WTC11 (cell line): ENCODE measurements at regions not wholly inside any gene's neighbourhood (a gene's known extent, or its start where the extent isn't known, plus 50 kb on each side); places are given as distances from the start of the nearest gene placed in this dataset.

Source experiments
- ATAC-seq: fragments of 200-7000 bp; cut with Tn5 transposase; 2 replicates; pipeline ENCODE4 v1.10.0; 2021; ENCODE audit warnings: mild to moderate bottlenecking, moderate library complexity
- CTCF ChIA-PET: fragments of 300-600 bp; sonication (Branson Sonifier 250); formaldehyde crosslinking; loops from one replicate; lab custom pipeline; 2021; ENCODE audit warnings: antibody characterized with exemption; lab: Charles Lee
- POLR2A ChIA-PET: fragments of 350-600 bp; sonication (Branson Sonifier 250); formaldehyde crosslinking; loops from one replicate; lab custom pipeline; 2021; ENCODE audit warnings: antibody characterized with exemption; lab: Charles Lee
- DNase-seq: peaks from one replicate; pipeline ENCODE4 v3.0.0; 2021; ENCODE audit warnings: low spot score
- H3K27ac Mint-ChIP-seq: 2 replicates; pipeline ENCODE4 v1.8.0; 2021; ENCODE audit warnings: mixed read lengths
- H3K27me3 Mint-ChIP-seq: 2 replicates; pipeline ENCODE4 v1.8.0; 2021; ENCODE audit warnings: low read depth, mild to moderate bottlenecking, moderate library complexity, mixed read lengths
- H3K36me3 Mint-ChIP-seq: 2 replicates; pipeline ENCODE4 v1.8.0; 2021; ENCODE audit warnings: mixed read lengths
- H3K4me1 Mint-ChIP-seq: 2 replicates; pipeline ENCODE4 v1.8.0; 2022; ENCODE audit warnings: mixed read lengths
- H3K4me3 Mint-ChIP-seq: 2 replicates; pipeline ENCODE4 v1.8.0; 2021; ENCODE audit warnings: mild to moderate bottlenecking, moderate library complexity, mixed read lengths
- H3K9me3 Mint-ChIP-seq: 2 replicates; pipeline ENCODE4 v1.8.0; 2021; ENCODE audit warnings: mixed read lengths
- AR ChIP-seq: fragments of 250-450 bp; sonication (Bioruptor Pico); IDR thresholded peaks from 2 replicates; pipeline ENCODE4 v1.9.0; 2021; ENCODE audit warnings: mild to moderate bottlenecking
- ARID4B ChIP-seq: sonication (generic); formaldehyde crosslinking; IDR thresholded peaks from 2 replicates; pipeline ENCODE4 v1.8.0; 2023; ENCODE audit warnings: missing genetic modification reagents, mild to moderate bottlenecking, borderline replicate concordance
- IRF1 ChIP-seq: sonication (generic); formaldehyde crosslinking; IDR thresholded peaks from 2 replicates; pipeline ENCODE4 v1.8.0; 2023; ENCODE audit warnings: missing genetic modification reagents
- KAT7 ChIP-seq: sonication (generic); formaldehyde crosslinking; IDR thresholded peaks from 2 replicates; pipeline ENCODE4 v1.8.1; 2023; ENCODE audit warnings: missing genetic modification reagents, mild to moderate bottlenecking, borderline replicate concordance
- OVOL2 ChIP-seq: fragments of 250-450 bp; sonication (Bioruptor Pico); IDR thresholded peaks from 2 replicates; pipeline ENCODE4 v1.9.0; 2021; ENCODE audit warnings: mild to moderate bottlenecking, borderline replicate concordance
- PRRX2 ChIP-seq: fragments of 250-450 bp; sonication (Bioruptor Pico); IDR thresholded peaks from 2 replicates; pipeline ENCODE4 v1.8.0; 2021; ENCODE audit warnings: mild to moderate bottlenecking
- STAT6 ChIP-seq: sonication (generic); formaldehyde crosslinking; conservative IDR thresholded peaks from 2 replicates; pipeline ENCODE4 v1.8.1; 2023; ENCODE audit warnings: mild to moderate bottlenecking, low read depth, missing genetic modification reagents, moderate library complexity
- ZNF121 ChIP-seq: sonication (generic); formaldehyde crosslinking; IDR thresholded peaks from 2 replicates; pipeline ENCODE4 v1.8.0; 2023; ENCODE audit warnings: missing genetic modification reagents
- ZNF671 ChIP-seq: fragments of 250-450 bp; sonication (Bioruptor Pico); IDR thresholded peaks from 2 replicates; pipeline ENCODE4 v1.8.0; 2021; ENCODE audit warnings: mild to moderate bottlenecking
- TF ChIP-seq, protein P1 (sequence below): fragments of 200-600 bp; IDR thresholded peaks from 2 replicates; pipeline ENCODE4 v1.8.0; 2022; ENCODE audit warnings: antibody characterized with exemption
- TF ChIP-seq, protein P2 (sequence below): sonication (generic); formaldehyde crosslinking; IDR thresholded peaks from 2 replicates; pipeline ENCODE4 v1.8.0; 2022; ENCODE audit warnings: mild to moderate bottlenecking, missing genetic modification reagents
- TF ChIP-seq, protein P3 (sequence below): sonication (generic); formaldehyde crosslinking; IDR thresholded peaks from 2 replicates; pipeline ENCODE4 v1.8.1; 2023; ENCODE audit warnings: mild to moderate bottlenecking, missing genetic modification reagents, moderate library complexity
- TF ChIP-seq, protein P4 (sequence below): sonication (generic); formaldehyde crosslinking; conservative IDR thresholded peaks from 2 replicates; pipeline ENCODE4 v1.8.1; 2022; ENCODE audit warnings: mild to moderate bottlenecking, missing genetic modification reagents
- TF ChIP-seq, protein P5 (sequence below): fragments of 250-450 bp; sonication (Bioruptor Pico); IDR thresholded peaks from 2 replicates; pipeline ENCODE4 v1.9.0; 2021; ENCODE audit warnings: moderate library complexity, mild to moderate bottlenecking, inconsistent platforms, borderline replicate concordance

DNA sequence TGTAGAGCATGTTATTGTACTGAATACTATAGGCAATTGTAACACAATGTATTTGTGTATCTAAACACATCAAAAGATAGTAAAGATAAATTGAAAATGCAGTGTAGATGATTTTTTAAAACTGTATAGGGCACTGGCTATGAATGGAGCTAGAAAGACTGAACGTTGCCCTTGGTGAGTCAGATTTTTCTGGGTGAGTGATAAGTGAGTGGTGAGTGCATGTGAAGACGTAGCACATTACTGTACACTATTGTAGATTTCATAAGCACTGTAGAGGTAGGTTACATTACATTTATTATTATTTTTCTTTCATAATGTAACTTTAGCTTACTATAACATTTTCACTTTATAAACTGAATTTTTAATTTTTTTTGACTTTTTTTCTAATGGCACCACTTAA, 1491.6 kb downstream of the TECRL start:
- ChIA-PET CTCF (no interaction called here), POLR2A (no interaction called here)
- no peaks in the 10 kb centered on the region for H3K4me1 Mint-ChIP-seq
- ATAC-seq (no peak), DNase-seq (no peak)
- no peak overlapping the region for H3K27ac Mint-ChIP-seq
- H3K4me3 Mint-ChIP-seq = no peak overlapping the region
- H3K9me3 Mint-ChIP-seq = no peaks in the 10 kb centered on the region
- H3K36me3 Mint-ChIP-seq = no peaks in the 10 kb centered on the region
- TF ChIP-seq AR (CRISPR knock-in tag) (no peak), KAT7 (CRISPR knock-in tag) (no peak), ZNF671 (CRISPR knock-in tag) (no peak), IRF1 (CRISPR knock-in tag) (no peak), PRRX2 (CRISPR knock-in tag) (no peak), ZNF121 (CRISPR knock-in tag) (no peak)
- TF ChIP-seq, protein P1, sequence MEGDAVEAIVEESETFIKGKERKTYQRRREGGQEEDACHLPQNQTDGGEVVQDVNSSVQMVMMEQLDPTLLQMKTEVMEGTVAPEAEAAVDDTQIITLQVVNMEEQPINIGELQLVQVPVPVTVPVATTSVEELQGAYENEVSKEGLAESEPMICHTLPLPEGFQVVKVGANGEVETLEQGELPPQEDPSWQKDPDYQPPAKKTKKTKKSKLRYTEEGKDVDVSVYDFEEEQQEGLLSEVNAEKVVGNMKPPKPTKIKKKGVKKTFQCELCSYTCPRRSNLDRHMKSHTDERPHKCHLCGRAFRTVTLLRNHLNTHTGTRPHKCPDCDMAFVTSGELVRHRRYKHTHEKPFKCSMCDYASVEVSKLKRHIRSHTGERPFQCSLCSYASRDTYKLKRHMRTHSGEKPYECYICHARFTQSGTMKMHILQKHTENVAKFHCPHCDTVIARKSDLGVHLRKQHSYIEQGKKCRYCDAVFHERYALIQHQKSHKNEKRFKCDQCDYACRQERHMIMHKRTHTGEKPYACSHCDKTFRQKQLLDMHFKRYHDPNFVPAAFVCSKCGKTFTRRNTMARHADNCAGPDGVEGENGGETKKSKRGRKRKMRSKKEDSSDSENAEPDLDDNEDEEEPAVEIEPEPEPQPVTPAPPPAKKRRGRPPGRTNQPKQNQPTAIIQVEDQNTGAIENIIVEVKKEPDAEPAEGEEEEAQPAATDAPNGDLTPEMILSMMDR = no peak
- TF ChIP-seq, protein P2, sequence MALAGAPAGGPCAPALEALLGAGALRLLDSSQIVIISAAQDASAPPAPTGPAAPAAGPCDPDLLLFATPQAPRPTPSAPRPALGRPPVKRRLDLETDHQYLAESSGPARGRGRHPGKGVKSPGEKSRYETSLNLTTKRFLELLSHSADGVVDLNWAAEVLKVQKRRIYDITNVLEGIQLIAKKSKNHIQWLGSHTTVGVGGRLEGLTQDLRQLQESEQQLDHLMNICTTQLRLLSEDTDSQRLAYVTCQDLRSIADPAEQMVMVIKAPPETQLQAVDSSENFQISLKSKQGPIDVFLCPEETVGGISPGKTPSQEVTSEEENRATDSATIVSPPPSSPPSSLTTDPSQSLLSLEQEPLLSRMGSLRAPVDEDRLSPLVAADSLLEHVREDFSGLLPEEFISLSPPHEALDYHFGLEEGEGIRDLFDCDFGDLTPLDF (CRISPR knock-in tag) = no peak
- TF ChIP-seq, protein P3, sequence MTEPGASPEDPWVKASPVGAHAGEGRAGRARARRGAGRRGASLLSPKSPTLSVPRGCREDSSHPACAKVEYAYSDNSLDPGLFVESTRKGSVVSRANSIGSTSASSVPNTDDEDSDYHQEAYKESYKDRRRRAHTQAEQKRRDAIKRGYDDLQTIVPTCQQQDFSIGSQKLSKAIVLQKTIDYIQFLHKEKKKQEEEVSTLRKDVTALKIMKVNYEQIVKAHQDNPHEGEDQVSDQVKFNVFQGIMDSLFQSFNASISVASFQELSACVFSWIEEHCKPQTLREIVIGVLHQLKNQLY (CRISPR knock-in tag) = no peak
- no peaks in the 10 kb centered on the region; the same call in 1 of the 2 replicates for H3K27me3 Mint-ChIP-seq

DNA sequence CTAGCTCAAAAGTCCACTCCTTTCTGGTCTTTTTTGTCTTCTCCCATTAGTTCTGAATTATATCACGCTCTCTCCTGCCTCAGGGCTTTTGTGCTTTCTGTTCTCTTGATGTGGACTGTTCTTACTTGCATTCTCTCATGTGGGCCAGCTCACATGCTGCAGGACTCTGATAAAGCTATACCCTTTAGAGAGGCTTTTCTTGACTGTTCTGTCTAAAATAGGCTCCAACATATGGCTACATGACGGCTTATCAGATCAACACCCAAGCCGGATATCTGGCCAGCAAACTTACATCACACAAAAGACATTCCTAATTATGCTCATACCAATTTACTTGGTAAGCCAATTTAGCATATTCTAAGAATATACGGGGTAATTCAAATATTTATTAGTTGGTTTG, 1494.5 kb downstream of the TECRL start:
- Mint-ChIP-seq H3K27me3 (no peaks in the 10 kb centered on the region), H3K4me1 (no peaks in the 10 kb centered on the region), H3K27ac (no peak overlapping the region), H3K4me3 (no peak overlapping the region), H3K9me3 (no peaks in the 10 kb centered on the region), H3K36me3 (no peaks in the 10 kb centered on the region)
- no peak; the same call in 1 of the 2 replicates for ATAC-seq
- POLR2A ChIA-PET = no interaction called here
- CTCF ChIA-PET = interaction anchor here (1.4 kb wide), 1 partner anchor 14 kb away, joined by 4 read pairs; no protein-coding TSS in a partner anchor
- no peak for DNase-seq
- TF ChIP-seq, protein P4, sequence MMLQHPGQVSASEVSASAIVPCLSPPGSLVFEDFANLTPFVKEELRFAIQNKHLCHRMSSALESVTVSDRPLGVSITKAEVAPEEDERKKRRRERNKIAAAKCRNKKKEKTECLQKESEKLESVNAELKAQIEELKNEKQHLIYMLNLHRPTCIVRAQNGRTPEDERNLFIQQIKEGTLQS (CRISPR knock-in tag) = no peak
- TF ChIP-seq, protein P2 (CRISPR knock-in tag) = no peak
- TF ChIP-seq, protein P5, sequence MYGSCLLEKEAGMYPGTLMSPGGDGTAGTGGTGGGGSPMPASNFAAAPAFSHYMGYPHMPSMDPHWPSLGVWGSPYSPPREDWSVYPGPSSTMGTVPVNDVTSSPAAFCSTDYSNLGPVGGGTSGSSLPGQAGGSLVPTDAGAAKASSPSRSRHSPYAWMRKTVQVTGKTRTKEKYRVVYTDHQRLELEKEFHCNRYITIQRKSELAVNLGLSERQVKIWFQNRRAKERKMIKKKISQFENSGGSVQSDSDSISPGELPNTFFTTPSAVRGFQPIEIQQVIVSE = no peak

- ChIA-PET POLR2A (no interaction called here), CTCF (no interaction called here)
- Mint-ChIP-seq H3K36me3 (no peaks in the 10 kb centered on the region), H3K9me3 (no peaks in the 10 kb centered on the region), H3K27ac (no peak overlapping the region), H3K4me1 (no peaks in the 10 kb centered on the region), H3K4me3 (no peak overlapping the region), H3K27me3 (no peaks in the 10 kb centered on the region)
- ATAC-seq (no peak), DNase-seq (no peak)
- TF ChIP-seq STAT6 (CRISPR knock-in tag) = no peak
- no peak for TF ChIP-seq OVOL2
- TF ChIP-seq ARID4B (CRISPR knock-in tag) = no peak
- TF ChIP-seq ZNF671 (CRISPR knock-in tag) = no peak
Observed at GRCh38 chr4:62913065-62913464, 1496.2 kb downstream of the TECRL start.
